HG03575 (cell line): ENCODE measurements at regions not wholly inside any gene's neighbourhood (a gene's known extent, or its start where the extent isn't known, plus 50 kb on each side); places are given as distances from the start of the nearest gene placed in this dataset.

Experiments used
- ATAC-seq: cut with Tn5 transposase; IDR thresholded peaks from one replicate; pipeline ENCODE4 v1.9.1; 2021; ENCODE audit not compliant: unreplicated experiment, insufficient number of reproducible peaks, low FRiP score; ENCODE audit errors: extremely low read depth

GRCh38 chr1:191929383-191929782, 228.9 kb upstream of the RGS18 start:
- no peak for ATAC-seq

DNA sequence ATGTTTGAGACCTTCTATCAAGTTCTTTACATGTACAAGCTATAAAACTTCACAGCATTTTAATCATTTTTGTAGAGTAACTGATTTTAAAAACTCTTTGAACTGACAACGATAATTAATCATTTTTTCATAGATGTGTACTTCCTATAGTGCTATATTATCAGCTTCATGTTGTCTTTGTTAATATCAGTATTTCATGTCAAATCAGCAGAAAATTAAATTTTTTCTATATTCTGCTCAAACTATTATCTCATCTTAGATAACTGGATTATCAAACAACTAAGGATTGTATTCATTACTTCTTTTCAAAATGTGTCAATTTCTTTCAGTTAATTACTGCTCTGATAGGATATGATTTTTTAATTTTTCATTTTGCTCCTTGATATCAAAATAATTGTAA, 214.6 kb upstream of the RGS18 start:
- ATAC-seq = no peak

GRCh38 chr1:191953526-191953925, 204.7 kb upstream of the RGS18 start:
- ATAC-seq = no peak

DNA sequence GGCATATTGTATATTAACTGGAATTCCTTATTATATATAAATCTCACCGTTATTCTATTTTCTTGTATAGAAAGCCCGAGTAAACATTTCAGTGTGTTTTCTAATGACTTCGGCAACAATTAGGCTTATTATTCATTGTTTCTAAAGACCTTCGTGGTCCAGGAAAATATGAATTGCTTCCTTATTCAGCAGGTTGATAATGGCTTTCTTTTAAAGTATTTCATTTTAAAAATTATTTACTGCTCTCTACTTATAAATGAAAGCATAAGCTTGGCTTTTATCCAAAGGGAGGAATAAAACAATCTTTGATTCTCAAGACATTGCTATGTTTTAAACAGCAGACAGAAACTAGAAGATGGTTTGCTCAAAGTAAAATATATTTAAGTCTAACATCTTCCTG, 198.4 kb upstream of the RGS18 start:
- no peak for ATAC-seq

DNA sequence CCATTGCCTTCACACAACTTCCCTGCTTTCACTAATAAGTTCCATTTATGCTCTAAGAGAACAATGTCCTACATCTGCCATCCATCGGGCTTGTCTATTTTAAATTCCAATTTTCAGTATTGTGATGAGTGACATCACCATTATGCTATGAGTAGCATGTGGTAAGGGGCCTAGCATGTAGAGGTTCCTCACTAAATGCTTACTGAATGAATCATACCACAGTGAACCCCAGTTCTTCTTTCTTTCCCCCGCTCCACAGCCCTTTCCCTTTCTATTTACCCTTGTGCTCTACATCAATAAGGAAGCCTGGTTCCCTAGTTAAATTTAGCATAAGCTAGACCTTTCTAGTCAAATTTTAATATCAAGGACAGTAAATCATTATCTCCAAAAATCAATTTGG, 195.0 kb upstream of the RGS18 start:
- ATAC-seq = no peak

GRCh38 chr1:191963781-191964455, 194.3 kb upstream of the RGS18 start:
- no peak for ATAC-seq

GRCh38 chr1:191969290-191969689, 189.0 kb upstream of the RGS18 start:
- no peak for ATAC-seq

GRCh38 chr1:191970116-191970515, 188.1 kb upstream of the RGS18 start:
- ATAC-seq = no peak

GRCh38 chr1:191971447-191971846, 186.8 kb upstream of the RGS18 start:
- ATAC-seq = no peak

- ATAC-seq = no peak
Observed at GRCh38 chr1:191974004-191974403, 184.3 kb upstream of the RGS18 start.

GRCh38 chr1:191977874-191978506, 180.3 kb upstream of the RGS18 start:
- ATAC-seq = no peak

- ATAC-seq = no peak
Observed at GRCh38 chr1:191984856-191985255, 173.4 kb upstream of the RGS18 start.

DNA sequence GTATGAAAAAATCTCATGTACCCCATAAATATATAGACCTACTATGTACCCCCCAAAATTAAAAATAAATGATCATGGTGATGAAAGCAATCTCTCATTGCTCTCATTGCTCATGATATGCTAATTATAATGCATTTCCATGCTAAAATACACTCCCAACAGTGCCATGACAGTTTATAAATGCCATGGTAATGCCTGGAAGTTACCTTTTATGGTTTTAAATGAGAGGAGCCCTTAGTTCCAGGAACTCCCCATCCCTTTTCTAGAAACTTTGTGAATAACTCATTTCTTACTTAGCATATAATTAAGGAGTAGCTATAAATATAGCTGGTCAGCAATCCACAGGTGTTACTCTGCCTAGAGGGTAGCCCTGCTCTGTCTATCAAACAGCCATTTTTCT, 166.1 kb upstream of the RGS18 start:
- ATAC-seq = no peak

GRCh38 chr1:191993549-191993948, 164.7 kb upstream of the RGS18 start:
- ATAC-seq = no peak

- ATAC-seq = no peak
Observed at GRCh38 chr1:192002063-192002462, 156.2 kb upstream of the RGS18 start.

GRCh38 chr1:192003295-192004077, 154.8 kb upstream of the RGS18 start:
- no peak for ATAC-seq

DNA sequence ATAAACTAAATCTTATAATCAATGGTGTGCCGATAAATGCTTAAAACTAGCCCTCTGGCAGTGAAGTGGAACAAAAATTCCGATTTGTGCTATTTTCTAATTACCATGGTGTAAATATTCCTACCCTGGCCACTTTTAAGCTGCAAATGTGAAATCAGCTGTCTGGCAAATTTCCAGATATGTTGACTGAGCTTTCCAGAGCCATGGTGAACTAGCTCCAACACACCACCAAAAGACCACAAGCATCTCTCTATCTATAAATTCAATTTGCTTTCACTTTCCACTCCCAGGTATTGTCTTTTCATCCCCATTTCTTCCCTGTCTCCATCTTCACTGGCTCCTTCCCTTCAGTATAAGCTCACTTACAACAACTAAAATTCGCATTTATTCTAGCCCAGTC, 152.3 kb upstream of the RGS18 start:
- no peak for ATAC-seq

DNA sequence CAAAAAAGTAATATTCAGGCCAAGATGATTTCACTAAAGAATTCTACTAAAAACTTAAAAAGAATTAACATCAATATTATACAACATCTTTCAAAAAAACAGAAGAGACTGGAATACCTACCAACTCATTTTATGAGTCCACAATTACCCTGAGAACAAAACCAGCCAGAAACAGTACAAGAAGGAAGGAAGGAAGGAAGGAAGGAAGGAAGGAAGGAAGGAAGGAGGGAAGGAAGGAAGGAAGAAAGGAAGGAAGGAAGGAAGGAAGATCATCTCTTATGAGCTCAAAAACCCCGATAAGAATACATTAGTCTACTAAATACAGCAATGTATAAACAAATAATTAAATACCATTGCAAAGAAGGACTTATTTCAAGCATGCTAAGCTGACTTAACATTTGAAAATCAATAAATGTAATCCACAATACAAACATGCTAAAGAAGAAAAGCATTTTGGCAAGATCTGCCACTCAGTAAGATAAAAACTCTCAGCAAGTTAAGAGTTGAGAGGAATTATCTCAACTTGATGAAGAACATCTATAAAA, 149.9 kb upstream of the RGS18 start:
- ATAC-seq = no peak

DNA sequence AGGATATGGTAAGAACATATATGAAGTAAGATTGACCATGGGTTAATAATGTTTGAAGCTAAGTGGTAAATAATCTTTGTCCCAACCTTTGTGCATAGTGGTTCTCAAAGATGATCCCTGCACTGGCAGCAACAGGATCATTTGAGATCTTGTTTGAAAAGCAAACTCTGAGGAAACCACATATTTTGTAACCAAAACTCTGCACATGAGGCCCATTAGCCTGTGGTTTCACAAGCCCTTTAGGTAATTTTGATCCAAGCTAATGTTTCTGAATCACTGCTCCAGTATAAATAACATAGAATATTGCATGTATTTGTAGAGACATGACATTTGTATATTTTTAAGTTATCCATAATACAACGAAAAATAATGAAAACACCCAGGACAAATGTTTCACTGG, 147.9 kb upstream of the RGS18 start:
- ATAC-seq = no peak

GRCh38 chr1:192011525-192011924, 146.7 kb upstream of the RGS18 start:
- ATAC-seq = no peak
